SK-N-SH treated with all-trans-retinoic acid at 6 μM for 48 hours (cell line): ENCODE measurements at regions not wholly inside any gene's neighbourhood (a gene's known extent, or its start where the extent isn't known, plus 50 kb on each side); places are given as distances from the start of the nearest gene placed in this dataset.

Experiments
- ATAC-seq: fragments of 200-7000 bp; cut with Tn5 transposase; 3 replicates; pipeline ENCODE4 v1.9.1; 2020; ENCODE audit warnings: mild to moderate bottlenecking, moderate library complexity
- ARNTL ChIP-seq: fragments of 450-650 bp; formaldehyde crosslinking; IDR thresholded peaks from 2 replicates; pipeline ENCODE4 v1.5.0; 2020; ENCODE audit warnings: low read depth, mild to moderate bottlenecking, moderate library complexity, borderline replicate concordance
- BACH2 ChIP-seq: fragments of 250-450 bp; sonication (Bioruptor Pico); IDR thresholded peaks from 2 replicates; pipeline ENCODE4 v1.9.0; 2021; ENCODE audit warnings: mild to moderate bottlenecking, borderline replicate concordance
- CREB5 ChIP-seq: fragments of 250-450 bp; sonication (Bioruptor Pico); IDR thresholded peaks from 2 replicates; pipeline ENCODE4 v1.5.1; 2020; ENCODE audit warnings: low read depth, mild to moderate bottlenecking, moderate library complexity
- CSDC2 ChIP-seq: fragments of 250-450 bp; sonication (Bioruptor Pico); IDR thresholded peaks from 2 replicates; pipeline ENCODE4 v1.5.0; 2020; ENCODE audit warnings: mild to moderate bottlenecking, moderate library complexity
- ESRRG ChIP-seq: fragments of 250-450 bp; sonication (Bioruptor Pico); IDR thresholded peaks from 2 replicates; pipeline ENCODE4 v1.6.1; 2021; ENCODE audit warnings: mild to moderate bottlenecking
- GLIS3 ChIP-seq: fragments of 250-450 bp; sonication (Bioruptor Pico); IDR thresholded peaks from 2 replicates; pipeline ENCODE4 v1.5.0; 2020; ENCODE audit warnings: mild to moderate bottlenecking, moderate library complexity
- ISL1 ChIP-seq: fragments of 250-450 bp; sonication (Bioruptor Pico); IDR thresholded peaks from 2 replicates; pipeline ENCODE4 v2.1.2; 2022; ENCODE audit warnings: mild to moderate bottlenecking, moderate library complexity
- OSR1 ChIP-seq: fragments of 250-450 bp; sonication (Bioruptor Pico); IDR thresholded peaks from 2 replicates; pipeline ENCODE4 v1.8.0; 2022; ENCODE audit warnings: moderate library complexity, mild to moderate bottlenecking, inconsistent platforms
- PATZ1 ChIP-seq: fragments of 250-450 bp; sonication (Bioruptor Pico); IDR thresholded peaks from 2 replicates; pipeline ENCODE4 v1.8.0; 2020; ENCODE audit warnings: mild to moderate bottlenecking, moderate library complexity, borderline replicate concordance
- PPARA ChIP-seq: fragments of 250-450 bp; sonication (Bioruptor Pico); IDR thresholded peaks from 2 replicates; pipeline ENCODE4 v1.5.0; 2020; ENCODE audit warnings: mild to moderate bottlenecking, borderline replicate concordance
- RARB ChIP-seq: fragments of 250-450 bp; sonication (Bioruptor Pico); IDR thresholded peaks from 2 replicates; pipeline ENCODE4 v1.8.0; 2021; ENCODE audit warnings: mild to moderate bottlenecking, moderate library complexity
- SNAI2 ChIP-seq: fragments of 250-450 bp; sonication (Bioruptor Pico); IDR thresholded peaks from 2 replicates; pipeline ENCODE4 v1.5.0; 2020; ENCODE audit warnings: mild to moderate bottlenecking, moderate library complexity
- TCF4 ChIP-seq: fragments of 250-450 bp; sonication (Bioruptor Pico); IDR thresholded peaks from 2 replicates; pipeline ENCODE4 v1.8.0; 2021; ENCODE audit warnings: mild to moderate bottlenecking, moderate library complexity, borderline replicate concordance
- TOX ChIP-seq: fragments of 250-450 bp; sonication (Bioruptor Pico); IDR thresholded peaks from 2 replicates; pipeline ENCODE4 v1.8.0; 2021; ENCODE audit warnings: mild to moderate bottlenecking, moderate library complexity, borderline replicate concordance
- ZC3H10 ChIP-seq: fragments of 250-450 bp; sonication (Bioruptor Pico); IDR thresholded peaks from 2 replicates; pipeline ENCODE4 v1.5.1; 2021; ENCODE audit warnings: mild to moderate bottlenecking, moderate library complexity
- ZFP3 ChIP-seq: fragments of 250-450 bp; sonication (Bioruptor Pico); IDR thresholded peaks from 2 replicates; pipeline ENCODE4 v1.5.0; 2020; ENCODE audit warnings: mild to moderate bottlenecking, moderate library complexity
- ZFP30 ChIP-seq: fragments of 450-650 bp; formaldehyde crosslinking; IDR thresholded peaks from 2 replicates; pipeline ENCODE4 v1.5.0; 2022; ENCODE audit warnings: mild to moderate bottlenecking, moderate library complexity
- ZNF565 ChIP-seq: fragments of 450-650 bp; formaldehyde crosslinking; conservative IDR thresholded peaks from 2 replicates; pipeline ENCODE4 v1.5.0; 2020; ENCODE audit warnings: low read depth, mild to moderate bottlenecking, moderate library complexity
- ZNF70 ChIP-seq: fragments of 450-650 bp; formaldehyde crosslinking; IDR thresholded peaks from 2 replicates; pipeline ENCODE4 v1.5.0; 2020; ENCODE audit warnings: mild to moderate bottlenecking, moderate library complexity
- ZNF8 ChIP-seq: fragments of 450-650 bp; formaldehyde crosslinking; IDR thresholded peaks from 2 replicates; pipeline ENCODE4 v1.5.0; 2020; ENCODE audit warnings: mild to moderate bottlenecking, moderate library complexity
- TF ChIP-seq, protein P1 (sequence below): fragments of 250-450 bp; sonication (Bioruptor Pico); IDR thresholded peaks from 2 replicates; pipeline ENCODE4 v1.5.0; 2020; ENCODE audit warnings: mild to moderate bottlenecking, moderate library complexity
- TF ChIP-seq, protein P2 (sequence below): fragments of 250-450 bp; sonication (Bioruptor Pico); IDR thresholded peaks from 2 replicates; pipeline ENCODE4 v1.8.0; 2021; ENCODE audit warnings: low read depth, mild to moderate bottlenecking, moderate library complexity, borderline replicate concordance

- no peak for ATAC-seq
Measured at GRCh38 chr5:96529559-96529958, 96.5 kb upstream of the PCSK1 start.

GRCh38 chr5:96530901-96531300, 97.9 kb upstream of the PCSK1 start:
- no peak for ATAC-seq
- TF ChIP-seq ZNF8 (CRISPR knock-in tag) (no peak), BACH2 (CRISPR knock-in tag) (no peak), ISL1 (CRISPR knock-in tag) (no peak), ZC3H10 (no peak), ARNTL (CRISPR knock-in tag) (no peak), TCF4 (no peak)
- TF ChIP-seq, protein P1, sequence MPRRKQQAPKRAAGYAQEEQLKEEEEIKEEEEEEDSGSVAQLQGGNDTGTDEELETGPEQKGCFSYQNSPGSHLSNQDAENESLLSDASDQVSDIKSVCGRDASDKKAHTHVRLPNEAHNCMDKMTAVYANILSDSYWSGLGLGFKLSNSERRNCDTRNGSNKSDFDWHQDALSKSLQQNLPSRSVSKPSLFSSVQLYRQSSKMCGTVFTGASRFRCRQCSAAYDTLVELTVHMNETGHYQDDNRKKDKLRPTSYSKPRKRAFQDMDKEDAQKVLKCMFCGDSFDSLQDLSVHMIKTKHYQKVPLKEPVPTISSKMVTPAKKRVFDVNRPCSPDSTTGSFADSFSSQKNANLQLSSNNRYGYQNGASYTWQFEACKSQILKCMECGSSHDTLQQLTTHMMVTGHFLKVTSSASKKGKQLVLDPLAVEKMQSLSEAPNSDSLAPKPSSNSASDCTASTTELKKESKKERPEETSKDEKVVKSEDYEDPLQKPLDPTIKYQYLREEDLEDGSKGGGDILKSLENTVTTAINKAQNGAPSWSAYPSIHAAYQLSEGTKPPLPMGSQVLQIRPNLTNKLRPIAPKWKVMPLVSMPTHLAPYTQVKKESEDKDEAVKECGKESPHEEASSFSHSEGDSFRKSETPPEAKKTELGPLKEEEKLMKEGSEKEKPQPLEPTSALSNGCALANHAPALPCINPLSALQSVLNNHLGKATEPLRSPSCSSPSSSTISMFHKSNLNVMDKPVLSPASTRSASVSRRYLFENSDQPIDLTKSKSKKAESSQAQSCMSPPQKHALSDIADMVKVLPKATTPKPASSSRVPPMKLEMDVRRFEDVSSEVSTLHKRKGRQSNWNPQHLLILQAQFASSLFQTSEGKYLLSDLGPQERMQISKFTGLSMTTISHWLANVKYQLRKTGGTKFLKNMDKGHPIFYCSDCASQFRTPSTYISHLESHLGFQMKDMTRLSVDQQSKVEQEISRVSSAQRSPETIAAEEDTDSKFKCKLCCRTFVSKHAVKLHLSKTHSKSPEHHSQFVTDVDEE (CRISPR knock-in tag), result no peak

More at GRCh38 chr5:96529559-96529958, 96.5 kb upstream of the PCSK1 start:
- no peak for TF ChIP-seq RARB (CRISPR knock-in tag)
- TF ChIP-seq GLIS3 (CRISPR knock-in tag), result no peak
- no peak for TF ChIP-seq ZC3H10
- TF ChIP-seq CREB5, result no peak
- TF ChIP-seq SNAI2, result no peak
- TF ChIP-seq TCF4, result no peak
- TF ChIP-seq CSDC2 (CRISPR knock-in tag), result no peak
- TF ChIP-seq ARNTL (CRISPR knock-in tag), result no peak
- TF ChIP-seq, all 23 proteins: peak for 0

GRCh38 chr5:96533371-96533770, 100.3 kb upstream of the PCSK1 start:
- TF ChIP-seq RARB (CRISPR knock-in tag) (no peak), SNAI2 (no peak)
- ATAC-seq, result no peak

- peak; percentile 85 for ATAC-seq
- TF ChIP-seq OSR1 (CRISPR knock-in tag) (no peak), PATZ1 (CRISPR knock-in tag) (no peak), BACH2 (CRISPR knock-in tag) (no peak), GLIS3 (CRISPR knock-in tag) (no peak), ZFP3 (no peak), RARB (CRISPR knock-in tag) (no peak)
- TF ChIP-seq, protein P2, sequence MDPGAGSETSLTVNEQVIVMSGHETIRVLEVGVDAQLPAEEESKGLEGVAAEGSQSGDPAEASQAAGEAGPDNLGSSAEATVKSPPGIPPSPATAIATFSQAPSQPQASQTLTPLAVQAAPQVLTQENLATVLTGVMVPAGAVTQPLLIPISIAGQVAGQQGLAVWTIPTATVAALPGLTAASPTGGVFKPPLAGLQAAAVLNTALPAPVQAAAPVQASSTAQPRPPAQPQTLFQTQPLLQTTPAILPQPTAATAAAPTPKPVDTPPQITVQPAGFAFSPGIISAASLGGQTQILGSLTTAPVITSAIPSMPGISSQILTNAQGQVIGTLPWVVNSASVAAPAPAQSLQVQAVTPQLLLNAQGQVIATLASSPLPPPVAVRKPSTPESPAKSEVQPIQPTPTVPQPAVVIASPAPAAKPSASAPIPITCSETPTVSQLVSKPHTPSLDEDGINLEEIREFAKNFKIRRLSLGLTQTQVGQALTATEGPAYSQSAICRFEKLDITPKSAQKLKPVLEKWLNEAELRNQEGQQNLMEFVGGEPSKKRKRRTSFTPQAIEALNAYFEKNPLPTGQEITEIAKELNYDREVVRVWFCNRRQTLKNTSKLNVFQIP (CRISPR knock-in tag), result no peak
Measured at GRCh38 chr5:96537386-96537785, 104.3 kb upstream of the PCSK1 start.

GRCh38 chr5:96538808-96539250, 105.8 kb upstream of the PCSK1 start:
- peak; percentile 35; the same call in 1 of the 3 replicates for ATAC-seq
- TF ChIP-seq ZC3H10, result no peak
- no peak for TF ChIP-seq GLIS3 (CRISPR knock-in tag)
- TF ChIP-seq ZFP3, result no peak
- no peak for TF ChIP-seq ZNF8 (CRISPR knock-in tag)
- TF ChIP-seq BACH2 (CRISPR knock-in tag), result no peak
- no peak for TF ChIP-seq PPARA (CRISPR knock-in tag)
- TF ChIP-seq, protein P2 (CRISPR knock-in tag), result no peak
- TF ChIP-seq TOX (CRISPR knock-in tag), result no peak
- no peak for TF ChIP-seq ESRRG (CRISPR knock-in tag)
- TF ChIP-seq OSR1 (CRISPR knock-in tag), result no peak
- TF ChIP-seq ZNF565 (CRISPR knock-in tag), result no peak
- no peak for TF ChIP-seq ISL1 (CRISPR knock-in tag)
- TF ChIP-seq CREB5, result no peak
- TF ChIP-seq TCF4, result no peak
- TF ChIP-seq ZNF70 (CRISPR knock-in tag), result no peak
- TF ChIP-seq ZFP30 (CRISPR knock-in tag), result no peak
- no peak for TF ChIP-seq SNAI2
